ENCODE measurements at regions not wholly inside any gene's neighbourhood (a gene's known extent, or its start where the extent isn't known, plus 50 kb on each side); places are given as distances from the start of the nearest gene placed in this dataset.

- no peak for TF ChIP-seq EZH2phosphoT487 (conservative IDR thresholded peaks at IDR 0.05; ENCODE audit: low read length)
- no peak for TF ChIP-seq CTCF (IDR thresholded peaks at IDR 0.05; ENCODE audit: insufficient read depth, low read length, poor library complexity, severe bottlenecking)
- H3K9me3 ChIP-seq (ENCODE audit: insufficient read depth, low read length): no peaks in the 10 kb centered on the region
- H3K27me3 ChIP-seq (ENCODE audit: low read length): no peaks in the 10 kb centered on the region
- H2AFZ ChIP-seq (ENCODE audit: low read depth, low read length, severe bottlenecking): no peak overlapping the region
- no peaks in the 10 kb centered on the region for H4K20me1 ChIP-seq (ENCODE audit: low read depth, low read length)
- no peaks in the 10 kb centered on the region for H3K9me2 ChIP-seq (replicated peaks; ENCODE audit: insufficient read depth, low read length)
- no peak overlapping the region for H3K4me2 ChIP-seq (ENCODE audit: low read depth, low read length, poor library complexity, severe bottlenecking)
- H3F3A ChIP-seq (ENCODE audit: insufficient read depth): no peaks in the 10 kb centered on the region
- H3K27ac ChIP-seq (ENCODE audit: low read depth, low read length): no peak overlapping the region
- no peaks in the 10 kb centered on the region for H3K79me2 ChIP-seq (ENCODE audit: insufficient read depth, low read length)
- no peak overlapping the region for H3K4me3 ChIP-seq (ENCODE audit: insufficient read depth, low read length, poor library complexity, severe bottlenecking)
- no peak overlapping the region for H3K9ac ChIP-seq (ENCODE audit: low read length)
- no peaks in the 10 kb centered on the region for H3K36me3 ChIP-seq (ENCODE audit: low read length)
Measured at GRCh38 chr7:12517451-12517850, 53.1 kb upstream of the SCIN start.

- TF ChIP-seq EZH2phosphoT487 (conservative IDR thresholded peaks at IDR 0.05; ENCODE audit: low read length) (no peak), CTCF (IDR thresholded peaks at IDR 0.05; ENCODE audit: insufficient read depth, low read length, poor library complexity, severe bottlenecking) (no peak)
- Histone ChIP-seq H4K20me1 (ENCODE audit: low read depth, low read length) (no peaks in the 10 kb centered on the region), H3K27me3 (ENCODE audit: low read length) (no peaks in the 10 kb centered on the region), H3K9me3 (ENCODE audit: insufficient read depth, low read length) (no peaks in the 10 kb centered on the region), H3K9ac (ENCODE audit: low read length) (no peak overlapping the region), H3K36me3 (ENCODE audit: low read length) (no peaks in the 10 kb centered on the region), H3K4me2 (ENCODE audit: low read depth, low read length, poor library complexity, severe bottlenecking) (no peak overlapping the region), H3K9me2 (replicated peaks; ENCODE audit: insufficient read depth, low read length) (no peaks in the 10 kb centered on the region), H3K79me2 (ENCODE audit: insufficient read depth, low read length) (no peaks in the 10 kb centered on the region), H2AFZ (ENCODE audit: low read depth, low read length, severe bottlenecking) (no peak overlapping the region), H3F3A (ENCODE audit: insufficient read depth) (no peaks in the 10 kb centered on the region), H3K27ac (ENCODE audit: low read depth, low read length) (no peak overlapping the region), H3K4me3 (ENCODE audit: insufficient read depth, low read length, poor library complexity, severe bottlenecking) (no peak overlapping the region)
Measured at GRCh38 chr7:12518920-12519681, 51.4 kb upstream of the SCIN start.

GRCh38 chr7:12519682-12520009, 50.9 kb upstream of the SCIN start:
- no peak overlapping the region for H3K4me3 ChIP-seq (ENCODE audit: insufficient read depth, low read length, poor library complexity, severe bottlenecking)
- H3K27me3 ChIP-seq (ENCODE audit: low read length): no peaks in the 10 kb centered on the region
- H3F3A ChIP-seq (ENCODE audit: insufficient read depth): no peaks in the 10 kb centered on the region
- no peak overlapping the region for H2AFZ ChIP-seq (ENCODE audit: low read depth, low read length, severe bottlenecking)
- H3K4me2 ChIP-seq (ENCODE audit: low read depth, low read length, poor library complexity, severe bottlenecking): no peak overlapping the region
- H3K27ac ChIP-seq (ENCODE audit: low read depth, low read length): no peak overlapping the region
- H3K9ac ChIP-seq (ENCODE audit: low read length): no peak overlapping the region
- no peak for TF ChIP-seq EZH2phosphoT487 (conservative IDR thresholded peaks at IDR 0.05; ENCODE audit: low read length)
- TF ChIP-seq CTCF (IDR thresholded peaks at IDR 0.05; ENCODE audit: insufficient read depth, low read length, poor library complexity, severe bottlenecking): no peak
- no peaks in the 10 kb centered on the region for H4K20me1 ChIP-seq (ENCODE audit: low read depth, low read length)
- H3K9me2 ChIP-seq (replicated peaks; ENCODE audit: insufficient read depth, low read length): no peaks in the 10 kb centered on the region
- H3K9me3 ChIP-seq (ENCODE audit: insufficient read depth, low read length): no peaks in the 10 kb centered on the region
- H3K79me2 ChIP-seq (ENCODE audit: insufficient read depth, low read length): no peaks in the 10 kb centered on the region
- H3K36me3 ChIP-seq (ENCODE audit: low read length): no peaks in the 10 kb centered on the region

All from SU-DHL-6 (cell line).